Lower leg skin (tissue), 3 donors: ENCODE measurements at regions not wholly inside any gene's neighbourhood (a gene's known extent, or its start where the extent isn't known, plus 50 kb on each side); places are given as distances from the start of the nearest gene placed in this dataset.

ENCODE experiments used
- CTCF ChIP-seq, 3 donors: fragments of 450-650 bp; IDR thresholded peaks; one replicate each; pipeline ENCODE4 v1.5.1; 2016; ENCODE audit warnings: antibody characterized with exemption in 3 of 3, mild to moderate bottlenecking in 3 of 3, moderate library complexity in 2 of 3
- POLR2A ChIP-seq, 2 donors: fragments of 450-650 bp; IDR thresholded peaks; one replicate each; pipeline ENCODE4 v1.6.1; 2016 to 2017; ENCODE audit warnings: antibody characterized with exemption in 2 of 2, mild to moderate bottlenecking in 1 of 2, moderate library complexity in 1 of 2

GRCh38 chr7:119896386-119896785, 376.6 kb upstream of the KCND2 start:
- no peak for TF ChIP-seq CTCF (IDR thresholded peaks at IDR 0.05)
- TF ChIP-seq POLR2A (IDR thresholded peaks at IDR 0.05): no peak
